ENCODE measurements at regions not wholly inside any gene's neighbourhood (a gene's known extent, or its start where the extent isn't known, plus 50 kb on each side); places are given as distances from the start of the nearest gene placed in this dataset.

GRCh38 chr6:30263734-30264133, 50.5 kb upstream of the TRIM26 start:
- TF ChIP-seq CTCF (IDR thresholded peaks at IDR 0.05; ENCODE audit: poor library complexity) (no peak), EZH2 (IDR thresholded peaks at IDR 0.05; ENCODE audit: borderline replicate concordance) (no peak), EZH2phosphoT487 (IDR thresholded peaks at IDR 0.05; ENCODE audit: low read depth, severe bottlenecking, unreplicated experiment) (no peak)

Measured in hepatocyte (in vitro differentiated cells).